GM12878 (cell line): ENCODE measurements at regions not wholly inside any gene's neighbourhood (a gene's known extent, or its start where the extent isn't known, plus 50 kb on each side); places are given as distances from the start of the nearest gene placed in this dataset.

Experiments
- ATAC-seq: fragments of 200-7000 bp; cut with Tn5 transposase; 3 replicates; pipeline ENCODE4 v1.9.1; 2020; ENCODE audit warnings: mild to moderate bottlenecking, moderate library complexity
- BruUV-seq: library from RNA; stranded (reverse); fragments of 400-500 nt; replicated peaks from 2 replicates; lab custom pipeline; 2021; lab: Mats Ljungman, UMichigan
- CTCF ChIA-PET: fragments of 300-600 bp; sonication (Branson Sonifier 250); formaldehyde crosslinking; extraction: SDS; loops from one replicate; lab custom pipeline; 2021; ENCODE audit warnings: inconsistent platforms; lab: Yijun Ruan, JAX
- POLR2A ChIA-PET: fragments of 350-600 bp; formaldehyde crosslinking; extraction: SDS; loops from one replicate; lab custom pipeline; 2021; ENCODE audit warnings: inconsistent platforms; lab: Charles Lee
- RAD21 ChIA-PET: fragments of 300-600 bp; sonication (Branson Sonifier 250); formaldehyde crosslinking; loops from one replicate; lab custom pipeline; 2023; ENCODE audit warnings: antibody characterized with exemption; ENCODE audit not compliant: unreplicated experiment; lab: Charles Lee
- SMC1A ChIA-PET: fragments of 300-600 bp; sonication (Branson Sonifier 250); formaldehyde crosslinking; loops from one replicate; lab custom pipeline; 2023; ENCODE audit not compliant: unreplicated experiment, uncharacterized antibody; lab: Charles Lee
- DNase-seq: peaks from one replicate; pipeline ENCODE4 v3.0.0-alpha.2; 2011; ENCODE audit warnings: low read depth, low spot score
- FAIRE-seq: peaks from 3 replicates; lab custom pipeline; 2011; peaks lifted over from hg19 to GRCh38; lab: Jason Lieb, UNC
- H2AFZ ChIP-seq: 2 replicates; pipeline ENCODE4 v1.6.0; 2011; ENCODE audit warnings: low read depth, low read length, control low read depth; ENCODE audit not compliant: control insufficient read depth
- H3K27ac ChIP-seq: 2 replicates; pipeline ENCODE4 v1.5.1; 2011; ENCODE audit warnings: control low read depth; ENCODE audit not compliant: control insufficient read depth, insufficient read depth
- H3K27me3 ChIP-seq, 2 experiments: replicated peaks in 1 of 2; 2 replicates each; pipeline versions ENCODE4 v1.6.0 to v1.6.1; 2011; ENCODE audit warnings: low read length in 1 of 2; ENCODE audit not compliant: control insufficient read depth in 2 of 2, insufficient read depth in 2 of 2
- H3K36me3 ChIP-seq, 2 experiments: 2 replicates each; pipeline ENCODE4 v1.5.1; 2011; ENCODE audit warnings: low read length in 1 of 2; ENCODE audit not compliant: control insufficient read depth in 2 of 2, insufficient read depth in 2 of 2
- H3K4me1 ChIP-seq: 2 replicates; pipeline ENCODE4 v1.6.1; 2011; ENCODE audit warnings: mild to moderate bottlenecking, low read length, moderate library complexity, mixed read lengths; ENCODE audit not compliant: control insufficient read depth, insufficient read depth
- H3K4me2 ChIP-seq: 2 replicates; pipeline ENCODE4 v1.6.0; 2011; ENCODE audit warnings: control low read depth; ENCODE audit not compliant: control insufficient read depth, insufficient read depth
- H3K4me3 ChIP-seq: fragments of 200-600 bp; sonication (generic); 2 replicates; pipeline ENCODE4 v1.5.1; 2016
- H3K79me2 ChIP-seq: 2 replicates; pipeline ENCODE4 v1.6.0; 2011; ENCODE audit warnings: low read length; ENCODE audit not compliant: control insufficient read depth, insufficient read depth
- H3K9ac ChIP-seq: 2 replicates; pipeline ENCODE4 v1.8.0; 2011; ENCODE audit warnings: low read length, control low read depth, mixed read lengths; ENCODE audit not compliant: control insufficient read depth, insufficient read depth
- H3K9me3 ChIP-seq: replicated peaks from 3 replicates; pipeline ENCODE4 v1.5.1; 2011; ENCODE audit warnings: mild to moderate bottlenecking, low read length; ENCODE audit not compliant: control insufficient read depth, insufficient read depth
- H4K20me1 ChIP-seq: 2 replicates; pipeline ENCODE4 v1.6.0; 2011; ENCODE audit not compliant: control insufficient read depth, insufficient read depth
- BACH1 ChIP-seq: fragments of 450-650 bp; IDR thresholded peaks from 2 replicates; pipeline ENCODE4 v1.6.1; 2017; ENCODE audit warnings: mild to moderate bottlenecking, borderline replicate concordance
- CHD2 ChIP-seq: IDR thresholded peaks from 2 replicates; pipeline ENCODE4 v1.6.1; 2011; ENCODE audit warnings: low read depth, low read length, improper control_type of control experiment, borderline replicate concordance
- CREB1 ChIP-seq: IDR thresholded peaks from 2 replicates; pipeline ENCODE4 v1.6.1; 2012; ENCODE audit warnings: low read depth, mild to moderate bottlenecking, inconsistent platforms
- GATAD2B ChIP-seq: fragments of 450-650 bp; conservative IDR thresholded peaks from 2 replicates; pipeline ENCODE4 v1.6.1; 2017; ENCODE audit warnings: low read depth, mild to moderate bottlenecking, moderate library complexity
- JUNB ChIP-seq: IDR thresholded peaks from 2 replicates; pipeline ENCODE4 v1.6.1; 2016; ENCODE audit warnings: antibody characterized with exemption, mild to moderate bottlenecking
- KDM1A ChIP-seq: fragments of 200-600 bp; sonication (generic); IDR thresholded peaks from 2 replicates; pipeline ENCODE4 v1.6.1; 2016; ENCODE audit warnings: borderline replicate concordance
- KLF5 ChIP-seq: fragments of 450-650 bp; IDR thresholded peaks from 2 replicates; pipeline ENCODE4 v1.6.1; 2014; ENCODE audit warnings: mild to moderate bottlenecking; ENCODE audit not compliant: partially characterized antibody
- LARP7 ChIP-seq: fragments of 450-650 bp; IDR thresholded peaks from 2 replicates; pipeline ENCODE4 v1.6.1; 2017; ENCODE audit warnings: mild to moderate bottlenecking
- MAX ChIP-seq: IDR thresholded peaks from 2 replicates; pipeline ENCODE4 v1.6.1; 2012; ENCODE audit warnings: low read depth, low read length, improper control_type of control experiment
- MYB ChIP-seq: fragments of 150-350 bp; IDR thresholded peaks from 2 replicates; pipeline ENCODE4 v1.6.1; 2014; ENCODE audit warnings: mild to moderate bottlenecking, low read depth, low read length, borderline replicate concordance
- NFYA ChIP-seq: IDR thresholded peaks from 2 replicates; pipeline ENCODE4 v1.6.1; 2011; ENCODE audit warnings: low read depth, mild to moderate bottlenecking, low read length, improper control_type of control experiment, borderline replicate concordance
- PAX5 ChIP-seq: IDR thresholded peaks from 2 replicates; pipeline ENCODE4 v1.6.1; 2011; ENCODE audit warnings: low read depth, low read length, borderline replicate concordance
- RELA ChIP-seq: fragments of 450-650 bp; IDR thresholded peaks from 2 replicates; pipeline ENCODE4 v1.8.0; 2014; ENCODE audit warnings: borderline replicate concordance; ENCODE audit not compliant: partially characterized antibody
- REST ChIP-seq: IDR thresholded peaks from 2 replicates; pipeline ENCODE4 v1.6.1; 2012; ENCODE audit warnings: mild to moderate bottlenecking, low read depth, low read length
- SIX5 ChIP-seq: IDR thresholded peaks from 2 replicates; pipeline ENCODE4 v1.6.1; 2011; ENCODE audit warnings: mild to moderate bottlenecking, low read depth, low read length, moderate library complexity; ENCODE audit not compliant: severe bottlenecking
- SMAD5 ChIP-seq: IDR thresholded peaks from 2 replicates; pipeline ENCODE4 v1.6.1; 2016; ENCODE audit warnings: antibody characterized with exemption, low read depth
- SMARCA5 ChIP-seq: fragments of 450-650 bp; IDR thresholded peaks from 2 replicates; pipeline ENCODE4 v1.6.1; 2017; ENCODE audit warnings: mild to moderate bottlenecking
- STAT1 ChIP-seq: fragments of 450-650 bp; conservative IDR thresholded peaks from 2 replicates; pipeline ENCODE4 v1.6.1; 2014; ENCODE audit warnings: antibody characterized with exemption, mild to moderate bottlenecking
- TCF7 ChIP-seq: IDR thresholded peaks from 2 replicates; pipeline ENCODE4 v1.6.1; 2014; ENCODE audit warnings: antibody characterized with exemption, borderline replicate concordance
- WGBS: methylation state at CpG from one replicate; pipeline ENCODE4 v1.1.6; 2016; ENCODE audit warnings: low lambda C conversion rate; ENCODE audit not compliant: insufficient replicate concordance, insufficient coverage; ENCODE audit errors: missing lambda C conversion rate; 5-methylcytosine and 5-hydroxymethylcytosine counted together
- in situ Hi-C: fragments of 300-500 bp; cut with MboI; formaldehyde crosslinking; loops from 9 replicates; pipeline ENCODE4 v1.14.3; 2018; ENCODE audit warnings: mixed read lengths
- intact Hi-C: fragments of 100-400 bp; cut with micrococcal nuclease; formaldehyde crosslinking; loops from one replicate; pipeline ENCODE4 v1.14.2; 2022; ENCODE audit not compliant: unreplicated experiment
- TF ChIP-seq, protein P1 (sequence below): fragments of 450-650 bp; IDR thresholded peaks from 2 replicates; pipeline ENCODE4 v1.6.1; 2017; ENCODE audit warnings: borderline replicate concordance

DNA sequence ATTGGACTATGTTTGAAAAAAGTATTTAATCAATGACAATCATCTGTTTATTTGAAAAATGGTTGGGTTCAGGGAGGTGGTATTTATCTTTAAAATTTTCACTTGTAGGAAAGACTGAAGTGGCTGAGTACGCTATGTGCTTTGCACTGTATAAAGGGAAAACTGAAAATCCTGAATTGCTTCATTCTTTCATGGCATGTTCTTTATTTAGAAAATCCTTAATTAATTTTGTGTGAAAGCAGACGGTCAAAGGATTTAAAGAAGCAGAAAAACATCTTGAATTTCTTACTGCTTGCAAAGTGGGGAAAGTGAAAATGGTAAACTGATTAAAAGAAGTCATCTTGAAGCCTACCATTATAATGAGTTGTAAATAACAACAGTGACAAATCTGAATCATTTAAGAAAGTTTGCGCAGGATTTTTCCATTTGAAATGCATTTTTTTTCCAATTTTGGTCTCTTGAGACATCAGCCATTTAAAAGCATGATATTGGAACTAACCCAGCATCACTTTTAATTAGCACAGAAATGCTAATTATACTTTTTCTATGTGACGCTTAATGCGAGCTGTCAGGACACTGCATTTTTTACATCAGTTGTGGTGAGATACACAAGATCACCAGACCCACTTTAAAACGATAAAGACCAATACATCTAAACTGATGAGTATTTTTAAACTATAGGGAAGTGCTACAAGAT is 169.0 kb downstream of the NEDD1 start:
- Histone ChIP-seq H3K79me2 (no peaks in the 10 kb centered on the region), H3K9me3 (no peaks in the 10 kb centered on the region), H4K20me1 (no peaks in the 10 kb centered on the region), H3K36me3 (no peaks in the 10 kb centered on the region), H3K4me2 (no peak overlapping the region), H3K27ac (no peak overlapping the region), H3K4me3 (no peak overlapping the region), H3K9ac (no peak overlapping the region), H2AFZ (no peak overlapping the region), H3K27me3 (no peaks in the 10 kb centered on the region), H3K4me1 (no peaks in the 10 kb centered on the region)
- TF ChIP-seq MAX (no peak), STAT1 (no peak), NFYA (no peak), KLF5 (no peak), SMAD5 (no peak), RELA (no peak), SMARCA5 (no peak), SIX5 (no peak), TCF7 (no peak), JUNB (no peak), CREB1 (no peak), REST (no peak), KDM1A (no peak), CHD2 (no peak), GATAD2B (no peak), MYB (no peak), LARP7 (no peak), BACH1 (no peak), PAX5 (no peak)
- TF ChIP-seq, protein P1, sequence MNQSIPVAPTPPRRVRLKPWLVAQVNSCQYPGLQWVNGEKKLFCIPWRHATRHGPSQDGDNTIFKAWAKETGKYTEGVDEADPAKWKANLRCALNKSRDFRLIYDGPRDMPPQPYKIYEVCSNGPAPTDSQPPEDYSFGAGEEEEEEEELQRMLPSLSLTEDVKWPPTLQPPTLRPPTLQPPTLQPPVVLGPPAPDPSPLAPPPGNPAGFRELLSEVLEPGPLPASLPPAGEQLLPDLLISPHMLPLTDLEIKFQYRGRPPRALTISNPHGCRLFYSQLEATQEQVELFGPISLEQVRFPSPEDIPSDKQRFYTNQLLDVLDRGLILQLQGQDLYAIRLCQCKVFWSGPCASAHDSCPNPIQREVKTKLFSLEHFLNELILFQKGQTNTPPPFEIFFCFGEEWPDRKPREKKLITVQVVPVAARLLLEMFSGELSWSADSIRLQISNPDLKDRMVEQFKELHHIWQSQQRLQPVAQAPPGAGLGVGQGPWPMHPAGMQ, result no peak
- ATAC-seq (no peak), DNase-seq (no peak), FAIRE-seq (no peak)
- ChIA-PET POLR2A (no interaction called here), RAD21 (no interaction called here), SMC1A (interaction anchor here (0.6 kb wide), 1 partner anchor 392 kb away, joined by 3 read pairs; no protein-coding TSS in a partner anchor), CTCF (interaction anchor here (1.2 kb wide), 1 partner anchor 134 kb away, joined by 4 read pairs; no protein-coding TSS in a partner anchor)
- in situ Hi-C loops (no loop called here), intact Hi-C loops (no loop called here)
- BruUV-seq, result no TSS peak
- 43% methylated on average over 6 of the region's 6 CpGs for WGBS
